RCC 7860 (cell line): ENCODE measurements at regions not wholly inside any gene's neighbourhood (a gene's known extent, or its start where the extent isn't known, plus 50 kb on each side); places are given as distances from the start of the nearest gene placed in this dataset.
"Not testable (repeated sequence)": the region's sequence is repeated elsewhere in the genome, so short reads cannot be mapped to it uniquely, and the experiment has no call there.

Experiments
- DNase-seq: peaks from one replicate; pipeline ENCODE4 v3.0.0-alpha.2; 2015; ENCODE audit warnings: low spot score
- FAIRE-seq: peaks from 2 replicates; lab custom pipeline; 2012; peaks lifted over from hg19 to GRCh38; lab: Jason Lieb, UNC

GRCh38 chr4:160375772-160376452 is 1273.0 kb downstream of the RAPGEF2 start:
- no peak for FAIRE-seq
- no peak for DNase-seq

GRCh38 chr4:160386846-160387245 is 1284.0 kb downstream of the RAPGEF2 start:
- FAIRE-seq: no peak
- DNase-seq: no peak

GRCh38 chr4:160399826-160400225 is 1296.9 kb downstream of the RAPGEF2 start:
- no peak for FAIRE-seq
- DNase-seq: no peak

- FAIRE-seq (no peak), DNase-seq (no peak)
Observed at GRCh38 chr4:160403081-160403480, 1300.2 kb downstream of the RAPGEF2 start.

GRCh38 chr4:160406263-160406825 is 1303.5 kb downstream of the RAPGEF2 start:
- FAIRE-seq (no peak), DNase-seq (no peak)

- DNase-seq (no peak), FAIRE-seq (no peak)
Observed at GRCh38 chr4:160414496-160414895, 1311.6 kb downstream of the RAPGEF2 start.

- DNase-seq: no peak
Observed at GRCh38 chr4:160423879-160424451, 1321.1 kb downstream of the RAPGEF2 start.

GRCh38 chr4:160426233-160426632 is 1323.4 kb downstream of the RAPGEF2 start:
- FAIRE-seq: peak; percentile 22

More at GRCh38 chr4:160423879-160424451, 1321.1 kb downstream of the RAPGEF2 start:
- FAIRE-seq: no peak

GRCh38 chr4:160450876-160451275 is 1348.0 kb downstream of the RAPGEF2 start:
- FAIRE-seq: no peak

More at GRCh38 chr4:160426233-160426632, 1323.4 kb downstream of the RAPGEF2 start:
- DNase-seq: no peak

GRCh38 chr4:160481696-160482690 is 1379.1 kb downstream of the RAPGEF2 start:
- DNase-seq, FAIRE-seq: not testable (repeated sequence)

More at GRCh38 chr4:160450876-160451275, 1348.0 kb downstream of the RAPGEF2 start:
- DNase-seq: no peak

- DNase-seq (no peak), FAIRE-seq (no peak)
Observed at GRCh38 chr4:160485071-160485687, 1382.3 kb downstream of the RAPGEF2 start.

GRCh38 chr4:160492181-160492580 is 1389.3 kb downstream of the RAPGEF2 start:
- FAIRE-seq (no peak), DNase-seq (no peak)

GRCh38 chr4:160493206-160493605 is 1390.3 kb downstream of the RAPGEF2 start:
- DNase-seq: no peak
- no peak for FAIRE-seq

GRCh38 chr4:160495356-160495755 is 1392.5 kb downstream of the RAPGEF2 start:
- no peak for FAIRE-seq
- DNase-seq: no peak

GRCh38 chr4:160498211-160498610 is 1395.3 kb downstream of the RAPGEF2 start:
- FAIRE-seq (no peak), DNase-seq (no peak)

- no peak for DNase-seq
- no peak for FAIRE-seq
Observed at GRCh38 chr4:160505724-160506123, 1402.8 kb downstream of the RAPGEF2 start.

- no peak for FAIRE-seq
- peak; percentile 6 for DNase-seq
Observed at GRCh38 chr4:160510928-160511327, 1408.0 kb downstream of the RAPGEF2 start.

- no peak for DNase-seq
- FAIRE-seq: no peak
Observed at GRCh38 chr4:160514126-160514525, 1411.2 kb downstream of the RAPGEF2 start.

GRCh38 chr4:160523231-160523630 is 1420.4 kb downstream of the RAPGEF2 start:
- FAIRE-seq (no peak), DNase-seq (no peak)

- DNase-seq: no peak
- no peak for FAIRE-seq
Observed at GRCh38 chr4:160537681-160538080, 1434.8 kb downstream of the RAPGEF2 start.
